SH-SY5Y (cell line): ENCODE measurements at regions not wholly inside any gene's neighbourhood (a gene's known extent, or its start where the extent isn't known, plus 50 kb on each side); places are given as distances from the start of the nearest gene placed in this dataset.

Experiments
- GATA2 ChIP-seq: IDR thresholded peaks from 2 replicates; pipeline ENCODE4 v1.6.1; 2011; ENCODE audit warnings: mild to moderate bottlenecking, low read depth, low read length
- GATA3 ChIP-seq: IDR thresholded peaks from 2 replicates; pipeline ENCODE4 v1.6.1; 2011; ENCODE audit warnings: low read depth, mild to moderate bottlenecking, low read length, moderate library complexity

GRCh38 chr7:81170291-81170690 is 251.4 kb upstream of the SEMA3C start:
- TF ChIP-seq GATA2 (no peak), GATA3 (no peak)
